C1 segment of cervical spinal cord (tissue), 14 donors: ENCODE measurements at regions not wholly inside any gene's neighbourhood (a gene's known extent, or its start where the extent isn't known, plus 50 kb on each side); places are given as distances from the start of the nearest gene placed in this dataset.

Experiments
- DNase-seq, 14 donors: peaks; one replicate each; lab custom pipeline; 2025; lab: John Stamatoyannopoulos, UW

DNA sequence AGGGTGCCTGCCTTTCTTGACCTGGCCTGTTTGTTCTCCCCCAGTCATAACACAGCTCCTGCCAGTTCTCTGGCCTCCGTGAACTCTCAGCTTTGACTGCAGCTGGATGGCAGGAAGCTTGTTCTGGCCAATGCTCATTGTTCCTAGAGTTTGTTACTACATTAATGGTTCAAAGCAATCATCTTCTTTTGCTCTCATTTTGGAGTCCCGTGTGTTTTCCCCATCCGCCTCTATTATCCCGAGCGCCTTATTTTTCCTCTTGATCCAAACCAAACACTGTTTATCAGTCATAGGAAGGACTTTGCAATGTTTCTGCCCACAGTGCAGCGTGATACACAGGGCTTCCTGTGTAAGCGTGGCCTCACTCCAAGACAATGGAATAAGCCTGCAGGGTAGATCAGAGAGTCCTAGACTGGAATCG lies 184.3 kb upstream of the APCDD1 start:
- peak in 4 of 14 donors; percentile 19 to 35 (median 28) for DNase-seq

GRCh38 chr18:10271481-10271880 lies 183.0 kb upstream of the APCDD1 start:
- no peak for DNase-seq

GRCh38 chr18:10274301-10274700 lies 180.1 kb upstream of the APCDD1 start:
- DNase-seq, result no peak

DNA sequence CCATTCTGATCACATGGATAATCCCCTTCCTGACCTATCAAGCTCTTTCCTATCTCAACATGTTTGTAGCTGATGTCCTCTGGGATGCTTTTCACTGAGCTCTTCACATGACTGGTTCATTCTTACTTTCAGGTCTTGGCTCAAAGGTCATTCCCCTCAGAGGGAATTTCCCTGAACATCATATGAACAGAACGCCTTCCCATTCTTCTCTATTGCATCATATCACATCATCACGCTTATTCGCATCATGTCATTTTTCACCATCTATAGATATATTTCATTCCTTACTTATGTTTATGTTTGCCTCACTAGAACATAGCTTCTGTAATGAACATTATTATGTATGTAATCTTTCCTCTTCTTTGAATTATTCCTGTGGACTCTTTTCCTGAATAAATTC lies 178.9 kb upstream of the APCDD1 start:
- no peak for DNase-seq

- DNase-seq, result no peak
Measured at GRCh38 chr18:10278265-10278664, 176.2 kb upstream of the APCDD1 start.

DNA sequence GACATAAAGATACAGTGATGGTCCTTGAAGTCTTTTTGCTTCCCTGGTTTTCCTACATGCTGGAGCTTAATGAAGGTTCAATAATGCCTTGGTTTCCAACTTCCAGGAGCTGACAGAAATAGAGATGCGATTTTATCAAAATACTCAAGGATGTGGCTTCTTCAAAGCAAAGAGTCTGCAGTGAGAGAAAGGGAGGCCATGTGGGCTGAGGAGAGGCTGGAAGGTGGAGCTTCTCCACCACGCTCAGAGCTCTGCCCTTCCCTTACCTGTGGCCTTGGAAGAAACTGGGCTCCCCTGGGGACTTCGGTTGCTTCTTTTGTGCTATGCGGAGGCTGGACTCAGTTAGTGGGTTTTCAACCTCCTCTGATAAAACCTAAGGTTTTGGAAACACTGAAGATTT lies 175.0 kb upstream of the APCDD1 start:
- no peak for DNase-seq

- DNase-seq, result no peak
Measured at GRCh38 chr18:10279905-10280644, 174.4 kb upstream of the APCDD1 start.

DNA sequence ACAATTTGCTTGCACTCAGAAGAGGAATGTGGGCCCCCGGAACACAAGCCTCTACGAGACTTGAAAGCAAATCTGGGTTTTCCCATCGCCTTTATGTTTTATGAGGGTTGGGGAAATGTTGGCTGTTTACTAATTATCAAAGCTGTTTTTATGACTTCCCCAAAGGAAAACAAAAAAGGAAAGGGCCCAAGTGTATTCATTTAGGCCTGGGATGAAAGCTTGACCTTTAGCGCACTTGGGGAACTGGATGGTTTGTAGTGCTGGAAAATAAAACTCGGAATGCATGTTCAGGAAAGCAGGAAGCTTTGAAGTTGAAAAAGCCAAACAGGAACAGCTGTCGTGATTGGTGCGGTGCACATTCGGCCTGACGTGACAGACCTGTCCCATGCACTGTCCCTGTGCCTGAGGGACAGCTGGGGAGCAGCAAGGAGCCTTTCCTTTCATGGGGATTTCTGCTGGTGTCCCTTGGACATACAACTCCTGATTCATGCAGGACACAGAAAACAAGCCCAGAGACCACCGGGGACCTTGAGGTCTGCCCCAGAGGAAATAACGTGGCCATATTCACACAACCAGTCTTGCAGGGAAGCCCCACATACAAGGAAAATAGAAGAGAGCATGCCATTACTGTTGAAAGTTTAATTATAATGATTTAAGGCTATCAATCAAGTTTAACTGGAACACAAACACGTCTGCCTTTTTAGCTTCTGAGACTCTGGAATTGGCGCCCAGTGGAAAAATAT lies 169.7 kb upstream of the APCDD1 start:
- DNase-seq, result no peak

- no peak for DNase-seq
Measured at GRCh38 chr18:10285283-10285640, 169.2 kb upstream of the APCDD1 start.

DNA sequence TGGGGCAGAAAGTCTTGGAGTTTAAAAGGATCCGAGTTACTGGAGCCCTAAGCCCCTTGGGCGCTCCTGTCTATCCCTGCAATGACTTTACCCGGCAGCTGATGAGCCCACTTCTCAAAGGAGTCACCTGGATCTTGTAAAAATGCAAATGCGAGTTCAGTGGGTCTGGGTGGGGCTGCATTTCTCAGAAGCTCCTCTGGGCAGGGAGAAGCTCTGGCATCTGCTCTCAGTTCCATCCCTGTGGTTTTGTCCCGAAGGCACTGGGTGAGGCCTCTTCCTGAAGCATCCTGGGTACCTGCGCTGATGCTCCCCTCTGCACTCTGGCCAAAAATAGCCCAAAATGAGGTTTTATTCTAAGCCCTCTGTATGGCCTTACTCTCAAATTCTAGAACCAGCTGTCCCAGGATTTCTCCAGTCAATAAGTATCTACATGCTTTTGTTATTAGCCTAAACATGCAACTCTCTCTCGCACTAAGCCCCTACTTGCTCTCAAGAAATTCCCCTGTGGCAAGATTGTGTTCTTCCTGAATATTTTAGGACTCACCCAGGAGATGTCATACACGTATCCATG lies 167.8 kb upstream of the APCDD1 start:
- DNase-seq, result no peak

DNA sequence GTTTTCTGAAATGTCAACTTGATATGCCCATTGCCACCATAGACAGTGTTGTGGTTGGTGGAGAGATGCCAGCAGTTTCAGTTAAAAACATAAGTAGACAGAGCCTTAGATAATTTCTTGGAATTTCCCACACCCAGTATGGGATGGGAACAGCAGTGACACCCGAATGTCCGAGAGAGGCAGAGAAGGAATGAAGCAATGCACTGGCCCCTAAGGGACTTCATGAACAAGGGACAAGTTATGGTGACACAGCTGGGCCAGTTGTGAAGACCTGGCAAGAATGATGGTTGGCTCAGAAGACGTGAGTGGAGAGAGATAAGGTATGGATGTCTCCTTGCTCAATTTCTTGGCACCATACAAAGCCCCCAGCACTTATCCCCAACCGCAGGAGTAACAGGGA lies 165.2 kb upstream of the APCDD1 start:
- DNase-seq, result no peak

- DNase-seq, result peak in 2 of 14 donors; percentile 26 to 27
Measured at GRCh38 chr18:10289951-10290637, 164.3 kb upstream of the APCDD1 start.

DNA sequence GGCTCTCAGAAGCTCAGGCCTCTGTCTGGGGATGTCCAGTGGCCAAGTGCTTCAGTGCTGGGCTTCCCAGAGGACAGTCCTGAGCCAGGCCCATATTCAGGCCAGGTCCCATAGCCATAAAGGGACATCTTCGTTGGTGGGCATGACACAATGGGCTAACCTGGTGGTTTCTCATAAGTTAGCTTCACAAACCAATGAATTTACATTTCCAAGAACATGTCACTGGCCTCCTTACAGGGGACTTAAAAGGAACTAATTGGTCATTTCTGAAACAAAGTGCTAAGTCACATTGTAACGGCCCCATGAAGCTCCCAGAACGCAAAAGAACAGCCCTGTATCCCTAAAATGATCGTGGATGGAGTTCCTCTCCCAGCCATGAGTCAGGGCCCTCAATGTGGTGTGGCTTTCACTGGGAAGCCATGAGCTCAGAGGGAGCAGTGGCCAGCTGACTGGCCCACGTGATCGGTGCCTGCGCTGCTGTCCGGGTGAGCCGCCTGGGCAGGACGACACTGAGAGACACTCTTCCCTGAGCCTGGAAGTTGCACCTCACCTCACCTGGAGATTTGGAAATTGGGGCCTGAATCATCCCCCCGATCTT lies 163.7 kb upstream of the APCDD1 start:
- no peak for DNase-seq

DNA sequence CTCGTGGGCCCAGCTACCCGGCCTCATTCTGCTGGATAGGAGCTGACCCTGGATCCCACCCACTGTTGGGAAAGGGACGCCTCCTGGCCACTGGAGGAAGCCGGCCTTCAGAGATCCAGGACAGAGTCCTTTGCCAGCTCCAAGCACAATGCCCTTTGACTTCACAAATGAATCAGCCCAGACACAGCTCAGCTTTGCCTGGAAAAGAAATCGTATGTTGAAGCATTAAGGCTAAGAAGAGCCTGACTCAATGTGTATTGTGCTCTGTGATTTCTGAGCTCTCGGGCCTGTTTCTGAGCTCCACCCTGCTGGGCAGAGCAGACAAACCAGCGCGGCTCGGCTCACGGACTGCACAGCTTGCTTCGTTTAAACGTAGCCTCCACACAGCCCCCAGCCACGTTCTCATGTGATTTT lies 162.9 kb upstream of the APCDD1 start:
- peak in 2 of 14 donors; percentile 27 to 61 for DNase-seq

- DNase-seq, result no peak
Measured at GRCh38 chr18:10293966-10294365, 160.5 kb upstream of the APCDD1 start.

DNA sequence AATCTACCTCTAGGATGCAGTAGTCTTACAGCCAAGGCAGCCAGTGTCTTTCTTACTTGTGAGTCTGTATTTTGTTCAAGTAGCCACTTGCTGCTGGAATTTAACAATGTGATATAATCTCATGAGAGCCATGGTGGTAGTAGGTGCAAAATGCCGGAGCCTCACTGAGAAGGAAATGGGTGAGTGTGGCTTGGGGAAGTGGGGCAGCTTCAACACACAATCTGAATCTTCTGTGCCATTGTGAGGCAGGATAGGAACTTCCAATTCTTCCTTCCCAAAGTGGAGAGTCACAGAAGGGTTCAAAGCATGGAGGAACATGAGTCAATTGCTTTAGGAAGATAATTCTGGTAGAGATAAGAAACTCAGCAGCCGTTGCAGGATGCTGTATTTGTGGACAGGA lies 158.7 kb upstream of the APCDD1 start:
- no peak for DNase-seq

GRCh38 chr18:10296491-10296890 lies 157.9 kb upstream of the APCDD1 start:
- DNase-seq, result no peak

DNA sequence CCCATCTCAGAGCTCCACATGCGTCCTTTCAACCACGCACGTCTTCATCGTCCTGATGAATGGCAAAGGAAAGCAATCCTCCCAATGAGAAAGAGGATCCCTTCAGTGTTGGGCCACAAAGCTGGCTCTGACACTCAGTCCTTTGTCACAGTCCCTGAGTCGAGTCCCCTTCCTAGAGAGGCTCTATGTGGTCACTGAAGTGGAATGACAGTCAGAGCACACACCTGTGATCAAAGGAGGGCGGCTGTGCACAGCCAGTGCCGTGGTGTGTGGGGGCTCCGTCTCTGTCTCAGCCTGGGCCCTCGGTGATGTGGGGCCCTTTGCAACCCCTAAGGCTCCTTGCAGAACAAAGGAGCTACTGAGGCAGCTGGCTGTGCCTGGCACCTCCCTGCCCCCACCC lies 157.3 kb upstream of the APCDD1 start:
- DNase-seq, result no peak

DNA sequence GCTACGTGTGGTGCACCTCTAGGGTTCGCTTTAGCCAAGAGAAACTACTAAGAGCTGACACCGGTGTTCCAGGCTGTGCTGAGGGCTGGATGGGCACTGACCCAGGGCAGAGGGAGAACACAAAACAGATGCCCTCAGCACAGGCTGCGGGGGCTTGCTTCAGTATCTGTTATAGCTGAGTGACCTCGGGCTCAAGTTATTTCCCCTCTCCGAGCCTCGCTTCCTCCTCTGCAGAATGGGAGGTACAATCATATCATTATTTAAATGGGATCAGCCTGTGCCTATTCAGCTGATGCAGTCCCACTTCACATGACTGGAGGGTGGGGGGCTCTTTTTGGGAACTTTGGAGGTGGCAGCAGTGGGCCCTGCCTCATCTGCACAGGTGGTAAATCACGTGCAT lies 156.1 kb upstream of the APCDD1 start:
- no peak for DNase-seq

DNA sequence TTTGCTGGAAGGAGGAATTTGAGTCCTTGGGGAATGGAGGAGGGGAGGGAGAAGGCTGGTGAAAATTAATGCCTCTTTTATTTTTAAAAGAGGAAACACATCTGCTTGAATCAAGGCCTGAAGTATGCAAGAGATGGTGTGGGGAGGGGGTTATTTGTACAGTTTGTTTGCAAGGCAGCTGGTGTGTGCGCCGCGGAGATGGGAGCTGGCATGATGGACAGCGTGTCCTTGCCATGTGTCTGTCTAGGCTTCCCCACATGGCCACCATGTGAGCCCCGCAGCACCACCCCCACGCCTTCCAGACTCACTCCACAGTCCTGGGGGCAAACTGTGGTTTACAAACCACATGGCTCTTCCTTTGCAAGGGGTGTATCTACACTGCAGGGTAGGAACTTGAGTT lies 154.8 kb upstream of the APCDD1 start:
- DNase-seq, result peak in 2 of 14 donors; percentile 25 to 30

GRCh38 chr18:10300739-10301138 lies 153.7 kb upstream of the APCDD1 start:
- DNase-seq, result no peak
